NCI-H2196 treated with DMSO at 0.1 percent for 48 hours (cell line): ENCODE measurements at regions not wholly inside any gene's neighbourhood (a gene's known extent, or its start where the extent isn't known, plus 50 kb on each side); places are given as distances from the start of the nearest gene placed in this dataset.

Experiments used
- DNase-seq: peaks from one replicate; lab custom pipeline; 2025; ENCODE audit not compliant: unreplicated experiment; lab: John Stamatoyannopoulos, UW

DNA sequence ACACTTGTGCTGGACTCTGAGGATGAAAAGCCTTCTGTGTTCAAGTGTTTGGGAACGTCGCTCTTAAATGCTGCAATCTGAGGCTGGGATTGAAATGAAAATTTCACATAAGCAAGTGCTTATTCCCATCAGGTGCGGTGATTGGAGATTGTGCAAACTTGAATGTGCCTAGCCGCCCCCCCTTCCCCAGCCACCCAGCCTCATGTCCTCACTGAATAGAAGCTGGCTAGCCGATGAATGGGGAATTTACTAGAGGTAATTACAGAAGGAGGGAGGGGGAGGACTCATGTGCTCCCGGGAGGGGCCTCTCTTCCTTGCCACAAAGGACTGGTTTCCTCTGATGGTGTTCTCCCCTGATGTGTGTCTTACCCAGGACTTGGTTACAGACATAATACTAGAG lies 544.8 kb upstream of the EEF2KMT start:
- DNase-seq: no peak

DNA sequence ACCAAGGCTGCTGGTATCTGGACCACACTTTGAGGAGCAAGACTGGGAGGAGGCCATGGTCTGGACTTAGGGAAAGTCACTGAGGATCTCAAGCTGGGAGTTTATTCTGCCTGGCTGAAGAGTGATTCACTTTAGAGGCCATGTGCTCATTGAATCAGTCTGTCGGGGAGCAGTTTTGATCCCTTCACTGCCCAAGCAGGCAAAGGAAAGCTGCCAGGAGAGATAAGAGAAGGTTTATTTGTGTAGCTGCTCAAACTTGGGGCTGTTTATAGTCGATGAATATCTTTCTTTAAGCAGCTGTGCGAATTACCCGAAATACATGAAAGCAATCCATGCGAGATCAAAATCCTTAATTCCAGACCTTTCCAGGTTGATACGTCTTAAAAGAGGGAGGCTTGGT lies 544.4 kb upstream of the EEF2KMT start:
- DNase-seq: no peak

DNA sequence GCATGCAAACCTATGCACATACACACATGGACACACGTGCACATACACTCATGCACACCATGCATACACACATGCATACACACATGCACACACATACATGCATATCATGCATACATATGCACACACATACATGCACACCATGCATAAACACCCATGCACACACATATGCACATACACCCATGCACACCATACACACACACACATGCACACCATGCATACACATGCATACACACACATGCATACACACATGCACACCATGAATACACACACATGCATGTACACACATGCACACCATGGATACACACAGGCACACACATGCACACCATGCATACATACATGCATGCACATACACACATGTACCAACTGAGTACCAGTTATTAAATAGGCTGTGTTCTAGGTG lies 543.3 kb upstream of the EEF2KMT start:
- DNase-seq: no peak

DNA sequence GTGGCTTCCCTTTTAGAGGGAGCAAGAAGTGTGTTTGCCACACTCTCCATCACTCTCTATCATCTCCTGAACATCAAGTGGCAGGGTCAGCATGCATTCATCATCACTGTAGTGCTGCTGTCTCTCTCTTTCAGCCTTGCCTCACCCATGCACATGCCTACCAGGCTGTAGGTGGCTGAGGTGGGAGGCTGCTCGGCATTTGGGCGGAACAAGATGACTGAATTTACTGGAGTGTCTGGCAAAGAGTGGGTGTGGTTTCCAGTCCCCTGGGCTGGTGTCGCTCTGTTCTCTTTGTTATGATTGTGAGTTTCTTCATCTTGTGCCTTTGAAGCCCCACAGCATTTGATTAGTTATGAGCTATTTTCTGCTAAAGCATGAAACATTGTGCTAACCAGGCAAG lies 541.9 kb upstream of the EEF2KMT start:
- DNase-seq: no peak

DNA sequence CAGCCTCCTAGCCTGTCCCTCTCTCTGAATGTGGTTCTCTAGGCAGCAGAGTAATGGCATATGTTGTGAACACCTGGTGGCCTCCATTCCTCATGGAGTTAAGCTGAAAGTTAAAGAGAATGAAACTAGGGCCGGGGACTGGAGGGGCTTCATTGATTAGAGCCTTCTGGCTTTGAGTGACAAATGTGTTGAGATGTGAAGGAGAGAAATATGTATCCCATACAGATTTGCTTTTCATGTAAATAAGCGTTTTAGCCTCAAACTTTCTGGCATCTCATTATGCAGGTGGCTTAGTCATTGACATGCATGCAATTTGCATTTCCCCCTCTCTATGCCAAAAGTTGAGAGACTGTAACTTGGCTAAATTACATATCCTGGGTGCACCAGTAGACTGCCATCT lies 537.7 kb upstream of the EEF2KMT start:
- no peak for DNase-seq

DNA sequence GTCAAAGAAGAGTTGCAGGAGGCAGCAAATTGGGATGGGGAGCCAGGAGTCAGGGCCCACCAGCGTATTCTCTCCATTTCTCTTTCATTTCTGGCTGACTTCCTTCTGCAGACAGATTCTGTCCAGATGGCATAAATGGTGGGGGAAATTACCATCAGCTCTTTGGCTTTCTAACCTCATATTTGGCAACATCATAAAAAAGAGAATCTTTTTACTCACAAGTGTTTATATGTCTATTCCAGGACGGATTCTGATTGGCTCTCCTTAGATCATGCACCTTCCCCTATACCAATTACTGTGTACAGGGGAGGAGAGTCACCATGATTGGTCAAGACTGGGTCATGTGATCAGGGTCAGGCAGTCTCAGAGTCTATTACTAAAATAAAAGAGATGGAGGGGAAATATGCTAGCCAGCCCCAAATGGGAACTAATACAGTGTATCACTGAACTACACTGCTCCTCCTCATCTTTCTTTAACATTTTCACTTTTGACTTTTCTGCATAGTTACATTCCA lies 537.1 kb upstream of the EEF2KMT start:
- DNase-seq: no peak

GRCh38 chr16:5633845-5634440 lies 536.3 kb upstream of the EEF2KMT start:
- no peak for DNase-seq

DNA sequence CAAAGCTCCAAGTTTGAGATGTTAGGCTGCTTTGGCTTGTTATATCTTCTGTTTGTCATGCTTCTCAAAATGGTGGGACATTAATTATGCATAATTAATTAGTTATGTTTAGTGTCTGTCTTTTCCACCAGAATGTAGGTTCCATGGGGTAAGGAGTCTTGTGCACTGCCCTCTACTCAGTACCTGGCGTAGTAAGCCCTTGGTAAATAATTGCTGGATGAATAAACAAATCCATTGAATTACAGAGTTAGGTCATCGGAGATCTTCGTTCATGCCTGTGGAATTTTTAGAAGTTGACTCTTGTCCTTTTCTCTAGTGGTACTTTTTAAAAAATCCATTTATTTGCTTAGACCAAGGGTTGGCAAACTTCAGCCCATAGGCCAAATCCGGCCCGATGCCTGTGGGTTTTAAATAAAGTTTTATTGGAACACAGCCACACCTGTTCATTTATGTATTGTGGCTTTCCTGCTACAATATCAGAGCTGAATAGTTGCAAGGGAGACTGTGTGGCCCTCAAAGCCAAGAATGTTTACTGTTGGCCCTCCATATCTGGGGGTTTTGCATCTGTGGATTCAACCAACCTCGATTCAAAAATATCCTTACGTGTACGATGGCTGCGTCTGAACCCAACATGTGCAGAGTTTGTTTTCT lies 524.8 kb upstream of the EEF2KMT start:
- DNase-seq: no peak

DNA sequence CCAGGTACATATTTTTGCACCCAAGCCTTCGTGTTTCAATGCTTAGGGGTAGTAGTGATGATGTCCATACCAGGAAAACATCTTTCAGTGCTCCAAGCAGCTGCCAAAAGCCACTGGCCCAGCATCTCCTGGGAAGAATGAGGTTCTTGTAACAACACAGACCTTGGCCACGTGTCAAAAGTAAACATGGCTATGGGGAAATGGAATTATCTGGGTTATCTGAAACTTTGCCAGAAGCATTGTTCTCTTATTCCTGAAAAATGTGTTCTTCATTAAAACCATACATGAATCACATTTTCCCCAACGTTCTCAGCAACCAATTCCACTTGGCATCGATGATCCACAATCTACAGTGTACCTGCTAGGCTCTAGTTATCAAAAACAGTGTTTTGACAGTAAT lies 524.2 kb upstream of the EEF2KMT start:
- no peak for DNase-seq

GRCh38 chr16:5619304-5619703 lies 521.7 kb upstream of the EEF2KMT start:
- no peak for DNase-seq

DNA sequence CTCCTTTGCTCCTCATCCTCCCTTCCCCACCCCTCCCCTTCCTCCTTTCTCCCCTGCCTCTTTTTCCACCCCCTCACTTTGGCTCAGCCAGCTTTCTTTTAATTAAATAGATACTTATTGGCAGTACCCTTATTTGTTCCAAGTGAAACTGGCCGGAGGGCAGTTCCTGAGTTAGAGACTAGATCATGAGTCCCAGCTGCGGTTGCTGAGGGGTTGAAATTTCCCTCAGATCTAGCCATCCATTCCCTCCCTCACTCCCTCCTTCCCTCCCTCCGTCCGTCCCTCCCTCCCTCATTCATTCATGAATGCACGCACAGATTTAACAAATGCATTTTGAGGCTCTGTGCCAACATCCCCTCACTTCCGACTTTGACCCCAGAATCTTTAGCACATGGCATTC lies 519.2 kb upstream of the EEF2KMT start:
- DNase-seq: no peak

- DNase-seq: peak; percentile 30
Measured at GRCh38 chr16:5615868-5616642, 518.5 kb upstream of the EEF2KMT start.

DNA sequence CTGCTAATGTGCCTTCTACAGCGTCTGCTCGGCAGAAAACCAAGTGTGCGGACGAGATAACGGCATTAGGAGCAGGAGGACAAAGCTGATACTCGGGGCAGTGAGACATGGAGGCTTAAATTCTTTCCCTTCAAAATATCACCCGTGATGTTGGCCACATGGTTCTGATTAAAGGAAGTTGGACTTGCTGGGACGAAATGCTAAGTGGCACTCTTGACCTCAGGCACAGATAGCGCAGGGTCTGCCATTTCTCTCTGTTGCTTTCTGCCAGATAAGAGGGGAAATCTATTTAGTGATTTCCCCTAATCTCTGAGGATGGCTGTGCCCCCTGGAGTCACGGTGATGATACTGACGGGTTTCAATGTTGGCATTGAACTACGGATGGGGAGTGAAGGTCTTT lies 509.6 kb upstream of the EEF2KMT start:
- no peak for DNase-seq

DNA sequence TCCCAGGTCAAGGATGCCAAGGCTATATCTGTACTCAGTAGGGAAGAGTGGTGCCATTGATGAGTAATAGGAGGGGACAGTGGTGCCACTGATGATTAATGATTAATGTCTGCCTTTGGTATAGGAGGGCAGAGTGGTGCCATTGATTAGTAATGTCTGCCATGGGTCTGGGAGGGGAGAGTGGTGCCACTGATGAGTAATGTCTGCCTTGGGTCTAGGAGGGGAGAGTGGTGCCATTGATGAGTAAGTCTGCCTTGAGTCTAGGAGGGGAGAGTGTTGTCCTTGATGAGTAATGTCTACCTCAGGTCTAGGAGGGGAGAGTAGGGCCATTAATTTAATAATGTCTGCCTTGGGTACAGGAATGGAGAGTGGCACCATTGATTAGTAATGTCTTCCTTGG lies 507.8 kb upstream of the EEF2KMT start:
- no peak for DNase-seq

DNA sequence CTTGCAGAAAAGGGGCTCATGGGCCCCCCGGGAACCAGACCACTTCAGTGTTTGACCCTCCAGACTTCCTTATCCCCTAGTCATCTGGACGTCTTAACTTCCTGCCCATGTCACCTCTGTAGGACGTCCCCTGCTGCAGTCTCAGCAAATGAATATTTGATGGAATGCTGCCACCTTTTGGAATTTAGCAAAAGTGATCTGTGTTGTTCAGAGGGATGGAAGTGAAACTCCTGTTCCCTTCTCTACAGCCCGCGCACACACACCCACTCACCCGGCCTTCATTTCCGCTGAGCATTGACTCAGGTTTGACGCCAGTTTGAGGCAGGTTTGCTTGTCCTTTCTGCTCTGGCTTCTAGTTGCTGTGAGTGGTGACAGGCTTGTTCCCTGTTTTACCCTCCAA lies 507.2 kb upstream of the EEF2KMT start:
- no peak for DNase-seq

GRCh38 chr16:5603836-5604235 lies 506.2 kb upstream of the EEF2KMT start:
- DNase-seq: no peak

- DNase-seq: no peak
Measured at GRCh38 chr16:5601957-5602356, 504.4 kb upstream of the EEF2KMT start.

DNA sequence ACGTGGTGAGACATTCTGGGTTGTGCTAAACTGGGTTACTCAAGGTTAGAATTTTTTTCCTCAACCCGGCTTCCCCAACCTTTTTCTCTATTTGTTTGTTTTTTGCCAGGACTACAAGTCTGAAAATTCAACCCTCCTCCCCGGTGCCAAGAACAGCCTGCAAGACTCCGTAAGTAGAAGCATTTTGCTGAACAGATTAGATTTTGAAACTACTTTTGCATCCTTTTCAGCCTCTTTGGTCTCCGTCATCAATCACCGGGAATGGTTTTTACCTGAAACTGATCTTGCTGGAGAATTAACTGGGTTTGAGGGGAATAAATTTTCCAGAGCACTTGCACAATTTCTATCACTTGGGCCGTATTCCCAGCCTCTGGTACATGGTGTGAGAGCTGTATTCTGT lies 501.2 kb upstream of the EEF2KMT start:
- DNase-seq: no peak

DNA sequence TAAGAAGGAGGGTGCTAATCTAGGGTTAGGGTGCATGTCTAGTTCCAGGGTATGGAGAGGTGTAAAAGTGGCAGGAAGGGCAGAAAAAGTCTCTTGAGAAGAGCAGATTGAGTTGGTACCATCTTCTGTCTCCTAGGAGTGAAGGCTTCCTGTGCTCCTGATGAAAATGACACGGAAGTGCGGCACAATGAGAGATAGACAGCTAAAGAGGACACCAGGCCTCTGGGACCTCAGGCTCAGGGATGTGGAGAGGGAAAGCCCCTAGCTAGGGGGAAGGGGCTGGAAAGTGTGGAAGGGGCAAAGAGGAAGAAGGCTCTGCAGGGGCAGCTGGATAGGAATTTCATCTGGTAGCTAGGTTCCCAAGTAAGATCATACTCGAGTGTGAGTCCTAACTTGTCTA lies 498.3 kb upstream of the EEF2KMT start:
- DNase-seq: no peak

- DNase-seq: no peak
Measured at GRCh38 chr16:5590416-5590815, 492.8 kb upstream of the EEF2KMT start.

DNA sequence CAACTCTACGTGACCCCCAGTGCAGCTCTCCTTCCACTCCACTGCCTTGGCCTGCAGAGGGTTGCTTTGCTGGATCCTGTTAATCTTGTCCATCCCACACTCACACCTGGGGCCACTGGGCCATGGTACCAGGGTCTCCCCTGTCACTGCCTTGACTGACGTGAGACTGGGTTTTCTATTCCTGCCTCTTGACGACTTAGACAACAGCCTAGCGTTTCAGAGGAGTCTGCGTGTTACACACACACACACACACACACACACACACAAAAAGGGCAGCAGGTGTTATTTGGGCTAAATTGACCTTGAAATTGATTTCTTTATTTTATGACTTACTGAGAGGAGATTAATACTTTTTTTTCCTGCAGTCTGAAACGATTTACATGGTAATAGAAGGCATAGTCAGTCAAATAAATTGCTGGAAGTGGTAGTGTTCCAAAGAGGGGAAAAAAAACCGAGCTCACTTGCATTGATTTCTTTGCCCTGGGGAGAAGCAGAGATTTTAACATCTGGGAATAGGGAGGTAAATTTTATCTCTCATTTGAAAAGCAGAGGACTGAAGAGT lies 492.3 kb upstream of the EEF2KMT start:
- DNase-seq: no peak

- DNase-seq: no peak
Measured at GRCh38 chr16:5584109-5584508, 486.5 kb upstream of the EEF2KMT start.
